ENCODE measurements at regions not wholly inside any gene's neighbourhood (a gene's known extent, or its start where the extent isn't known, plus 50 kb on each side); places are given as distances from the start of the nearest gene placed in this dataset.

- TF ChIP-seq TOX (CRISPR knock-in tag; IDR thresholded peaks at IDR 0.05; ENCODE audit: borderline replicate concordance), result no peak
- no peak for TF ChIP-seq POU6F1 (CRISPR knock-in tag; IDR thresholded peaks at IDR 0.05; ENCODE audit: borderline replicate concordance, low read depth)
- no peak for TF ChIP-seq GLIS3 (CRISPR knock-in tag; IDR thresholded peaks at IDR 0.05)
- no peak for TF ChIP-seq TCF4 (CRISPR knock-in tag; IDR thresholded peaks at IDR 0.05; ENCODE audit: borderline replicate concordance)
- no peak for TF ChIP-seq ZNF70 (CRISPR knock-in tag; IDR thresholded peaks at IDR 0.05)
- no peak for TF ChIP-seq CSRNP3 (CRISPR knock-in tag; IDR thresholded peaks at IDR 0.05)
- TF ChIP-seq CREB5 (CRISPR knock-in tag; IDR thresholded peaks at IDR 0.05; ENCODE audit: low read depth), result no peak
- TF ChIP-seq OSR1 (CRISPR knock-in tag; IDR thresholded peaks at IDR 0.05), result no peak
- no peak for TF ChIP-seq SNAI2 (CRISPR knock-in tag; IDR thresholded peaks at IDR 0.05)
- no peak for ATAC-seq
These were observed 462.9 kb downstream of the PREX1 start for GRCh38 chr20:48364688-48365421.

- TF ChIP-seq ZNF70 (CRISPR knock-in tag; IDR thresholded peaks at IDR 0.05) (no peak), ZNF8 (CRISPR knock-in tag; IDR thresholded peaks at IDR 0.05) (no peak), TSHZ2 (CRISPR knock-in tag; IDR thresholded peaks at IDR 0.05) (no peak)
- ATAC-seq, result no peak
These were observed 463.7 kb downstream of the PREX1 start for GRCh38 chr20:48364055-48364454.

GRCh38 chr20:48360342-48360975 lies 467.3 kb downstream of the PREX1 start:
- no peak for ATAC-seq
- TF ChIP-seq ISL1 (CRISPR knock-in tag; IDR thresholded peaks at IDR 0.05), result no peak
- no peak for TF ChIP-seq OSR1 (CRISPR knock-in tag; IDR thresholded peaks at IDR 0.05)
- no peak for TF ChIP-seq TSHZ2 (CRISPR knock-in tag; IDR thresholded peaks at IDR 0.05)
- no peak for TF ChIP-seq ZFP3 (CRISPR knock-in tag; IDR thresholded peaks at IDR 0.05)
- TF ChIP-seq SNAI2 (CRISPR knock-in tag; IDR thresholded peaks at IDR 0.05), result no peak
- no peak for TF ChIP-seq ZNF565 (CRISPR knock-in tag; conservative IDR thresholded peaks at IDR 0.05; ENCODE audit: low read depth)
- TF ChIP-seq PATZ1 (CRISPR knock-in tag; IDR thresholded peaks at IDR 0.05; ENCODE audit: borderline replicate concordance), result no peak
- no peak for TF ChIP-seq CSDC2 (CRISPR knock-in tag; IDR thresholded peaks at IDR 0.05)
- no peak for TF ChIP-seq PPARA (CRISPR knock-in tag; IDR thresholded peaks at IDR 0.05; ENCODE audit: borderline replicate concordance)
- no peak for TF ChIP-seq BACH2 (CRISPR knock-in tag; IDR thresholded peaks at IDR 0.05; ENCODE audit: borderline replicate concordance)
- no peak for TF ChIP-seq CSRNP3 (CRISPR knock-in tag; IDR thresholded peaks at IDR 0.05)
- TF ChIP-seq ZFP30 (CRISPR knock-in tag; IDR thresholded peaks at IDR 0.05), result no peak
- TF ChIP-seq RARB (CRISPR knock-in tag; IDR thresholded peaks at IDR 0.05), result no peak
- TF ChIP-seq CREB5 (CRISPR knock-in tag; IDR thresholded peaks at IDR 0.05; ENCODE audit: low read depth), result no peak

All from SK-N-SH treated with all-trans-retinoic acid at 6 μM for 48 hours (cell line).